Activated T-helper 1 cell treated with anti-CD3 and anti-CD28 coated beads, Interleukin-12 subunit alpha, Interleukin-12 subunit beta, Interleukin-2, Interleukin-4 antibody, amounts not matched to agents 30 ng/mL and 10 ng/mL and 1 ng/mL, durations not matched to agents 14 hours and 24 hours and 36 hours (primary cell): ENCODE measurements at regions not wholly inside any gene's neighbourhood (a gene's known extent, or its start where the extent isn't known, plus 50 kb on each side); places are given as distances from the start of the nearest gene placed in this dataset.

Source experiments
- DNase-seq: peaks from one replicate; pipeline ENCODE4 v3.0.0; 2021; ENCODE audit warnings: low spot score
- H3K27ac Mint-ChIP-seq: one replicate; pipeline ENCODE4 v1.8.0; 2021; ENCODE audit warnings: mild to moderate bottlenecking, mixed read lengths
- H3K27me3 Mint-ChIP-seq: one replicate; pipeline ENCODE4 v1.8.0; 2022; ENCODE audit warnings: mild to moderate bottlenecking, moderate library complexity, mixed read lengths; ENCODE audit not compliant: insufficient read depth
- H3K36me3 Mint-ChIP-seq: one replicate; pipeline ENCODE4 v1.8.0; 2021; ENCODE audit warnings: low read depth, mixed read lengths
- H3K4me1 Mint-ChIP-seq: one replicate; pipeline ENCODE4 v1.8.0; 2021; ENCODE audit warnings: low read depth, mixed read lengths
- H3K4me3 Mint-ChIP-seq: one replicate; pipeline ENCODE4 v1.8.0; 2021; ENCODE audit warnings: mild to moderate bottlenecking, moderate library complexity, mixed read lengths
- H3K9me3 Mint-ChIP-seq: one replicate; pipeline ENCODE4 v1.8.0; 2021; ENCODE audit warnings: mixed read lengths
- intact Hi-C: fragments of 100-400 bp; cut with micrococcal nuclease; formaldehyde crosslinking; loops from one replicate; pipeline ENCODE4 v1.15.1; 2024

DNA sequence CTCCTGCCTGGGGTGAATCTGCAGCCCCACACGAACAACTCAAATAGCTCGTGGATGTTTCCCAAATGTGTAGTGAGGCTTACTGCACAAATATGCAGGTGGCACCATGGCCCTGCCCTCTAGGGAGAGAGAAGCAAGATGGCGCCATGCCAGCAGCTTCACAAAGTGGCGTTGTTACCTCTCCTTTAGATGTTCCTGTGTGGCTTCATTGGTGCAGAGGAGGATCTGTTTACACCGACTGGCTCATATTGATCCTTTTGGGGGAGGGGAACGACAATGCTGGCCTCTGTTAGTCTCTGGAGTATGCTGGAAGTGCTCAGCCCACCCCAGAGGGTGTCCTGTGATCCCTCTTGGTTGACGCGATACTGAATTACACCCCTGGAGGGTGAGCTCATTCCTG lies 99.5 kb upstream of the GATA6 start:
- DNase-seq = no peak
- H3K4me3 Mint-ChIP-seq = no peak overlapping the region
- intact Hi-C loops = no loop called here
- H3K36me3 Mint-ChIP-seq = no peaks in the 10 kb centered on the region
- H3K9me3 Mint-ChIP-seq = peaks cover 3% of the 10 kb centered on the region
- no peak overlapping the region for H3K27ac Mint-ChIP-seq
- H3K27me3 Mint-ChIP-seq = no peaks in the 10 kb centered on the region
- no peaks in the 10 kb centered on the region for H3K4me1 Mint-ChIP-seq

DNA sequence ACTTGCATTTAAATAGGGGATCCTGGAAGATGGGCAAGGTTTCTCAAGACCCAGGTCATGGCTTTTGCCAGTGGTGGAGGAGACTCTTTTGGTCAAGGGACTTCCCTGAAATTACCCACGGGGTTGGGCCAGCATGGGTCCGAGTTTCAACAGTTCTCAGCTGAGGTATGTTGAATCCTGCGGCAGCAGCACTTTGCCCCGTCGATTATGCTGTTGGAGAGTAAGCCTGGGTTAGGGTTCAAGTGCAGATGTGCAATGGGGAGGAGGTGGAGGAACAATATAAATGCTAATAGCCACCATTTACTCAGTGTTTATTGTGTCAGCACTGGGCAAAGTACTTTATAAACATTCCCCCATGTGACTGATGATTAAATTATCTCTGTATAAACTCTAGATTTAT lies 96.0 kb upstream of the GATA6 start:
- H3K27me3 Mint-ChIP-seq = no peaks in the 10 kb centered on the region
- intact Hi-C loops = no loop called here
- H3K27ac Mint-ChIP-seq = no peak overlapping the region
- peaks cover 3% of the 10 kb centered on the region for H3K9me3 Mint-ChIP-seq
- no peak for DNase-seq
- H3K4me3 Mint-ChIP-seq = no peak overlapping the region
- no peaks in the 10 kb centered on the region for H3K4me1 Mint-ChIP-seq
- H3K36me3 Mint-ChIP-seq = no peaks in the 10 kb centered on the region

DNA sequence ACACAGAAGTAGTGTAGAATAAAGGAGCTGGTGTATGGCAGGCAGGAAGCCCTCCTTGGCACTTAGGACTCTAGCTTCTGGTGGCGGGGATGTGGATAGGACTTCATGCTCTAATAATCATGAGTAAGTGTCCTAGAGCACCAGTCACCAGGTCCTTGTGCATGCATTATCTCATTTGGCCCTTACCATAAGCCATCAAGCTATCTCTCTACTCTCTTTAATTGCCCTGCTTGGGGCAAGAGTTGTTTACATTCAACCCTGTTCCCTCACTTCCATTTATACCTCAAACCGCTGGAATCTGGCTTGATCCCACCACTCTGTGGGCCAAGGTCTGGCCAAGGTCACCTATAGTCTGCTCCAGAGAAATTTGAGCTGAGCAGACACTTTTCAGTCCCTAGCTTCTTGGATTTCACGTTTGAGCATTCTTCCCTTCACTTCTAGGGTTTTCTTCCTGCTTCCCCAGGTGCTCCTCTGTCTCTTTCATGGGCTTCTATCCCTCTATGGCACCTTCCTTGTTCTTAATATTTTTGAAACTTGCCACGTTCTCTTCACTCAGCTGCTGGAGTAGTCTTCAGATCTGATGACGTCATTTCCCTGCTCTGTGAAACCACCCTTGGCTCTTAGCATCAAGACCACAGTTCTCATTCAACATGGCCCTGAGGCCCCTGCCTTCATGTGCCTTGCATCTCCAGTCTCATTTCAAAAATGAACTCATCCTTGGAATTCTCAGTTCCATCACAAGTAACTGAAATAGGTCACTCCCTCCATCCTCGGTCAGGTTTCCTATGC lies 94.9 kb upstream of the GATA6 start:
- no peak for DNase-seq
- H3K4me3 Mint-ChIP-seq = no peak overlapping the region
- H3K36me3 Mint-ChIP-seq = no peaks in the 10 kb centered on the region
- peaks cover 3% of the 10 kb centered on the region for H3K9me3 Mint-ChIP-seq
- H3K27ac Mint-ChIP-seq = no peak overlapping the region
- H3K27me3 Mint-ChIP-seq = no peaks in the 10 kb centered on the region
- intact Hi-C loops = no loop called here
- no peaks in the 10 kb centered on the region for H3K4me1 Mint-ChIP-seq

DNA sequence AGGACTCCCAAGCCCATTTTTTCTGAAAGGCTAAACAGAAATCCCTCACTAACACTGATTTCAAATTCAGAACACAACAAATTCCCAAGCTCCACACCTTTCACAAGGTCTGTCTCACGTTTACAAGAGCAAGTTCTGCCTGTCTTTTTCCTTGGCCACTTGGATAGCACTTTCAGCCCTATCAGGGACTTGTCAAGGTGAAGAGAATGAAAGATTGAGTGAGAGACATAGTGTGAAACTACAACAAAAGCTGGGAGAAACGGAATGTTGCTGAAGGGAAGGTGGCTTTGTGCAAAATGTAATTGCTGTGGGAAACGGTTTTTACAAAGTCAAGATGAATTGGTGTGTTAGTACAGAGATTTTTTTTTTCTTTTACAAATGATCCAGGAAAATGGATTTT lies 89.4 kb upstream of the GATA6 start:
- no peaks in the 10 kb centered on the region for H3K4me1 Mint-ChIP-seq
- H3K36me3 Mint-ChIP-seq = no peaks in the 10 kb centered on the region
- no peaks in the 10 kb centered on the region for H3K27me3 Mint-ChIP-seq
- H3K27ac Mint-ChIP-seq = no peak overlapping the region
- intact Hi-C loops = no loop called here
- no peaks in the 10 kb centered on the region for H3K9me3 Mint-ChIP-seq
- DNase-seq = no peak
- H3K4me3 Mint-ChIP-seq = no peak overlapping the region

DNA sequence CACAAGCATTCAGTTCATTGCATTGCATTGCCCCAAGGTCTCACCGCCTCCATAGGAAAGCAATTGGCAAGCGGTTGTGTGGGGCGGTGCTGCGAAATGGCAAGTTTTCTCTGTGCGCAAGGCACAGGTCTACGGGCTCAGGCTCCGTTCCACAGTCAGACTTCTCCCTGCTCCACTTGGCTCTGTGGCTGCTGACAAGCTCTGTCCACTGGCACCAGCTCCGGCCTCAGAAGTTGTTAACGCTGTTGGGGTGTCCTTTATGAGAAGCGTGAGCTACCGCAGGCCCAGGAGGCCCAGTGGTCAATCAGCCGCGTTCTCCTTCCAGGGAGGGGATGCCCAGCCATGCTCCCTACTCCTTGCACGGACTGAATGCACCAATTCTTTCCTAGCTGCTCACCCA lies 87.0 kb upstream of the GATA6 start:
- Mint-ChIP-seq H3K4me3 (no peak overlapping the region), H3K36me3 (no peaks in the 10 kb centered on the region), H3K4me1 (no peaks in the 10 kb centered on the region), H3K27ac (no peak overlapping the region), H3K9me3 (no peaks in the 10 kb centered on the region), H3K27me3 (no peaks in the 10 kb centered on the region)
- DNase-seq = no peak
- intact Hi-C loops = no loop called here

GRCh38 chr18:22084547-22084946 lies 84.8 kb upstream of the GATA6 start:
- H3K9me3 Mint-ChIP-seq = no peaks in the 10 kb centered on the region
- H3K27ac Mint-ChIP-seq = no peak overlapping the region
- no peaks in the 10 kb centered on the region for H3K27me3 Mint-ChIP-seq
- no peaks in the 10 kb centered on the region for H3K4me1 Mint-ChIP-seq
- no peaks in the 10 kb centered on the region for H3K36me3 Mint-ChIP-seq
- DNase-seq = no peak
- intact Hi-C loops = no loop called here
- no peak overlapping the region for H3K4me3 Mint-ChIP-seq

- H3K4me3 Mint-ChIP-seq = no peak overlapping the region
- intact Hi-C loops = no loop called here
- no peaks in the 10 kb centered on the region for H3K9me3 Mint-ChIP-seq
- no peaks in the 10 kb centered on the region for H3K36me3 Mint-ChIP-seq
- no peak overlapping the region for H3K27ac Mint-ChIP-seq
- H3K27me3 Mint-ChIP-seq = no peaks in the 10 kb centered on the region
- no peak for DNase-seq
- H3K4me1 Mint-ChIP-seq = no peaks in the 10 kb centered on the region
Observed at GRCh38 chr18:22086973-22087372, 82.4 kb upstream of the GATA6 start.

GRCh38 chr18:22088029-22088428 lies 81.4 kb upstream of the GATA6 start:
- Mint-ChIP-seq H3K36me3 (no peaks in the 10 kb centered on the region), H3K27ac (no peak overlapping the region), H3K9me3 (no peaks in the 10 kb centered on the region), H3K4me1 (no peaks in the 10 kb centered on the region), H3K4me3 (no peak overlapping the region), H3K27me3 (no peaks in the 10 kb centered on the region)
- intact Hi-C loops = no loop called here
- DNase-seq = no peak

DNA sequence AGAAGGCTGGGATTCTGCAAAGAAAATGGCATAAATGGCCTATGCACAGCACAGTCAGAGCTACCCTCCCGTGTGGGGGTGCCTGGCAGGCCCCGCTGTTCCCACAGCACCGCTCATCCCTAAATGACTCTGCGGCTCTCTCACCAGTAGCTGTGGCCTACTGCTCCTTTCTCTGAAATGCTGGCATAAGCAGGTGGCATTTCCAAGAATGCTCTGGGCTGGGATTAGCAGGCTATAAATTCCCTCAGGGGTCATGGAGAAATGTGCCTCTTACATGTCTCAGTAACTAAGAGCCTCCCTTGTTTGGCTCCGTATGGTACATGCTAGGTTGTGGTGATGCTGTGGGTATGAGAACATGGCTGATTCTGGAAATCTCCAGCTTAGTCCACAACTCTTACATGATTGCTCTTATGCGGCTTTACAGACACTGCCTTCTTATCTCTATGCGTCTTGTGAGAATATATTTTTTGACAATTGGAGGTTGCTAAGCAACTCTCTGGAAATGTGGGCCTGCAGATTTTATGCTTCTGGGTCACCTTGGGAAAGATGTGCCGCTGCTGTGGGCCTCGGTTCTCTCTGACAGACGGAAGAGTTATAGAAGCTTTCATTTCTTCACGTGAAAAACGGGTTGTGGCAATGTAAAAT lies 80.3 kb upstream of the GATA6 start:
- Mint-ChIP-seq H3K4me1 (no peaks in the 10 kb centered on the region), H3K9me3 (no peaks in the 10 kb centered on the region), H3K27me3 (no peaks in the 10 kb centered on the region), H3K27ac (no peak overlapping the region), H3K36me3 (no peaks in the 10 kb centered on the region), H3K4me3 (no peak overlapping the region)
- intact Hi-C loops = no loop called here
- DNase-seq = no peak

DNA sequence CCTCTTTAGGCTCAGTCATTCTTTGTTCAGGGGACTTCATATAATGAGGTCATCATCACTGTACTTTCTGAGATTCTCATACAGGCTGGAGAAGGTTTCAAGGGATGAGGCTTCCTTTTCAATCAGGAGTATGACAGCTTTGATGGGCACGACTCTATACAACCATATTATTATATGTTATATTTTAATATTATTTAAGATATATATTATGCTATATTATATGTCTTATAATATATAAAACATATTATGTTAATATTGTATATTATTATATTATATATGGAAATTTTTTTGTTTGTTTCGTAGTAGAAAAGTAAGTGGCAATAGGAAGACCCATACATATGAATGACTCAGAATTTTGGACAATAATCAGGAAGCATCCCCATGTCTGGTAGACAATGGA lies 78.0 kb upstream of the GATA6 start:
- H3K27ac Mint-ChIP-seq = no peak overlapping the region
- no peak for DNase-seq
- no peaks in the 10 kb centered on the region for H3K36me3 Mint-ChIP-seq
- H3K4me3 Mint-ChIP-seq = no peak overlapping the region
- H3K27me3 Mint-ChIP-seq = no peaks in the 10 kb centered on the region
- H3K4me1 Mint-ChIP-seq = no peaks in the 10 kb centered on the region
- intact Hi-C loops = no loop called here
- no peaks in the 10 kb centered on the region for H3K9me3 Mint-ChIP-seq

- intact Hi-C loops = no loop called here
- Mint-ChIP-seq H3K4me1 (no peaks in the 10 kb centered on the region), H3K27ac (no peak overlapping the region), H3K27me3 (no peaks in the 10 kb centered on the region), H3K36me3 (no peaks in the 10 kb centered on the region), H3K4me3 (no peak overlapping the region), H3K9me3 (no peaks in the 10 kb centered on the region)
- no peak for DNase-seq
Observed at GRCh38 chr18:22093731-22094357, 75.5 kb upstream of the GATA6 start.

- no peak for DNase-seq
- intact Hi-C loops = no loop called here
- H3K4me3 Mint-ChIP-seq = no peak overlapping the region
- no peak overlapping the region for H3K27ac Mint-ChIP-seq
- no peaks in the 10 kb centered on the region for H3K9me3 Mint-ChIP-seq
- no peaks in the 10 kb centered on the region for H3K4me1 Mint-ChIP-seq
- no peaks in the 10 kb centered on the region for H3K36me3 Mint-ChIP-seq
- no peaks in the 10 kb centered on the region for H3K27me3 Mint-ChIP-seq
Observed at GRCh38 chr18:22094358-22094734, 75.0 kb upstream of the GATA6 start.

DNA sequence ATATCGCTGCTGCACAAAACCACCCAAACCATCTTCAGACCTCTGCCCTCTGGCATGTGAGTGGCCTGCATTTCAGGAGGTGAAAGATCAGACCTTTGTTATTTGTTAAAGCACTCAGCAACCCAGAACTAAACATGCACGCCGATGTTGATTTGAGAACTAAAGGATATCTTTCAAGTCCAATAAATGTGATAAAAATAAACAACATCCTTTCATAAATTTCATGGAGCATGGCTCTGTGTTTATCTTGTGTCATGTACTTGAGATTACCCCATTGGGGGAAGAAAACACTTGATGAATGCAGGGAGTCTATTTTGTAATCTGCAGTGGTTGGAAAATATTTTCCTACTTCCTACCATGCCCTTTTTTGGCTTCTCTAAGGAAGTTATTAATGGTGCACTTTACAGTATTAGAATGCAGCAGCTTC lies 70.8 kb upstream of the GATA6 start:
- Mint-ChIP-seq H3K4me3 (no peak overlapping the region), H3K27ac (no peak overlapping the region), H3K27me3 (no peaks in the 10 kb centered on the region), H3K36me3 (no peaks in the 10 kb centered on the region), H3K4me1 (no peaks in the 10 kb centered on the region), H3K9me3 (no peaks in the 10 kb centered on the region)
- intact Hi-C loops = no loop called here
- DNase-seq = no peak
